ENCODE measurements at regions not wholly inside any gene's neighbourhood (a gene's known extent, or its start where the extent isn't known, plus 50 kb on each side); places are given as distances from the start of the nearest gene placed in this dataset.
"Not testable (repeated sequence)": the region's sequence is repeated elsewhere in the genome, so short reads cannot be mapped to it uniquely, and the experiment has no call there.

DNA sequence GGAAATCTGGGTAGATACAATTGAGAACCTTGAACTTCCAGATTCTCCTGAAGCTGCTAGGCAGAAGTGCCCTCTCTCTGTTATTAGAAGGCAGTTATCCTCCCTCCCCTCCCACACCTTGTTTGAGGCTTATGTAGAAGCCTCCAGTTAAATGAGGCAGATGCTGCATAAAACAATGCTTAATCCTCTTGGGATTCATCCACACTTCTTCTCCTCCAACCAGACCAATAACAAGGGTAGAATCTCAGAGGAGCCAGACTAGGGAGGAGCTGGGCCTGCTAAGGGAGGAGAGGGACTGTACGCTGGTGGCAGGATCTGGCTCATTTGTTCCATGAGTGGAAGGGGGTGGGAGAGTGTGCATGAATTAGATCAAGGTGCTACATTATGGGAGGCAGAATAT, 88.3 kb upstream of the PRR23C start:
- no peak for DNase-seq (ENCODE audit: low read depth in 1 of 2, low spot score in 1 of 2)

DNA sequence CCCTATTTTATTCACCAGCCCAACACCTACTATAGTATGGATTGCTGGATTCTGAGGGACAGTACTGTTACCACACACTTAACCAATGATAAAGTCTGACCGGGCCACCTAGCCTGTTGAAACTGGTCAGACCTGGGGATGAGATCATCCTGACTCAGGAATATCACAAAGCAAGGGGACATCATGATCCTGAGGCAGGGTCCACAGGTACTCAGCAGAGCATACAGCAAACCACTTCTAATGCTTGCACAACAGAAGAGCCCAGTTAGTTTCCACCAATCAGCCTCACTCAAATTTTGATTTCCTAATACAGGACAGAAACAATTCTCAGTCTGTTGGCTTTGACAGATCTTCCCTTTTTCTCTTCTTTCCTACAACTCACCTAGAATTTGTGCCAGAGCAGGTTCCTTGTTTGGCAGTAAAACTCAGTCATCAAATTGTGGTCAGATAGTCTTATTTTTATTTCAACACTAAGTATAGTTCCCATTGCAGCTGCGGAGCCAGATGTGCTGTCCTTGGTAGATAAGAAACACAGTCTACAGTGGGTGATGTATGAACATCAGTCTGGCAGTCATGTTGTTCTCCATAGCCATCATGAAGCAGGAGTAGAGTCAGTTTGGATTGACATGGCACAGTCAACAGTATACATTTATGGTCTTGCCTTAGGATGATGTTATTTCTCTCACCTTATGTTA, 90.1 kb upstream of the PRR23C start:
- DNase-seq (ENCODE audit: low read depth in 1 of 2, low spot score in 1 of 2): no peak

- DNase-seq (ENCODE audit: low read depth in 1 of 2, low spot score in 1 of 2): no peak
Observed at GRCh38 chr3:139135657-139136056, 91.0 kb upstream of the PRR23C start.

- no peak for DNase-seq (ENCODE audit: low read depth in 1 of 2, low spot score in 1 of 2)
Observed at GRCh38 chr3:139136469-139137202, 91.9 kb upstream of the PRR23C start.

DNA sequence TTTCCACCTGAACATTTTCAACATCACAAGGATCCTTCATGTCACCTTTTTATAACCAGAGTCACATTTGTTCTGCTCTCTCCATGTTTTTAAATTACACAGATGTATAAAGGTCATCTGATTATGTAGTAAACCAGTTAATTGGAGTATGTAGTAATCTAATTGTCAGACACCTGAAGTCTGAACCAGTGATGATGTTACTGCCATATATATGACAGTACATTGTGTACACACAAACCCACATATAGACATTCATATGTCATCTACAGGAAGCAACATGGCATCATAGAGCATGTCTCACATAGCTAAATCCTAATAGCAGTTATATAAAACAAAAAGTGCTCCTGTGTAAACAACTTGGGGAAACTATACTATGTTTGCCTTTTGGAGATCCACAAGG, 95.9 kb upstream of the PRR23C start:
- no peak for DNase-seq (ENCODE audit: low read depth in 1 of 2, low spot score in 1 of 2)

DNA sequence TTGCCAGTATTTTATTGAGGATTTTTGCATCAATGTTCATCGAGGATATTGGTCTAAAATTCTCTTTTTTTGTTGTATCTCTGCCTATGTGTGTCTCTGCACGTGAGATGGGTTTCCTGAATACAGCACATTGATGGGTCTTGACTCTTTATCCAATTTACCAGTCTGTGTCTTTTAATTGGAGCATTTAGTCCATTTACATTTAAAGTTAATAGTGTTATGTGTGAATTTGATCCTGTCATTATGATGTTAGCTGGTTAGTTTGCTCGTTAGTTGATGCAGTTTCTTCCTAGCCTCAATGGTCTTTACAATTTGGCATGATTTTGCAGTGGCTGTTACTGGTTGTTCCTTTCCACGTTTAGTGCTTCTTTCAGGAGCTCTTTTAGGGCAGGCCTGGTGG, 101.3 kb upstream of the PRR23C start:
- DNase-seq (ENCODE audit: low read depth in 1 of 2, low spot score in 1 of 2): not testable (repeated sequence)

DNA sequence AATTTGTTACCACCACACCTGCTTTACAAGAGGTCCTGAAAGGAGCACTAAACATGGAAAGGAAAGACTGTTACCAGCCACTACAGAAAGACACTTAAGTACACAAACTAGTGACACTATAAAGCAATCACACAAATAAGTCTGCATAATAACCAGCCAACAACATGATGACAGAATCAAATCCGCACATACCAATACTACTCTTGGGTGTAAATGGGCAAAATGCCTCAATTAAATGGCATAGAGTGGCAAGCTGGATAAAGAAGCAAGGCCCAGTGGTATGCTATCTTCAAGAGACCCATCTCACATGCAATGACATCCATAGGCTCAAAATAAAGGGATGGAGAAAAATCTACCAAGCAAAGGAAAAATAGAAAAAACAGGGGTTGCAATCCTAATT, 106.8 kb upstream of the PRR23C start:
- DNase-seq (ENCODE audit: low read depth in 1 of 2, low spot score in 1 of 2): no peak

DNA sequence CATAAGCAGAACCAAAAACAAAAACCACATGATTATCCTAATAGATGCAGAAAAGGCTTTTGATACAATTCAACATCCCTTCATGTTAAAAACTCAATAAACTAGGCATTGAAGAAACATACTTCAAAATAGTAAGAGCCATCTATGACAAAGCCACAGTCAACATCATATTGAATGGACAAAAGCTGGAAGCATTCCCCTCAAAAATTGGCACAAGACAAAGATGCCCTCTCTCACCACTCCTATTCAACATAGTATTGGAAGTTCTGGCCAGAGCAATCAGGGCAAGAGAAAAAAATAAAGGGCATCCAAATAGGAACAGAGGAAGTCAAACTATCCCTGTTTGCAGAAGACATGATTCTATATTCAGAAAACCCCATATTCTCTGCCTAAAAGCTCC, 108.7 kb upstream of the PRR23C start:
- not testable (repeated sequence) for DNase-seq (ENCODE audit: low read depth in 1 of 2, low spot score in 1 of 2)

GRCh38 chr3:139157161-139157932, 112.7 kb upstream of the PRR23C start:
- no peak for DNase-seq (ENCODE audit: low read depth in 1 of 2, low spot score in 1 of 2)

GRCh38 chr3:139159356-139159755, 114.7 kb upstream of the PRR23C start:
- no peak for DNase-seq (ENCODE audit: low read depth in 1 of 2, low spot score in 1 of 2)

DNA sequence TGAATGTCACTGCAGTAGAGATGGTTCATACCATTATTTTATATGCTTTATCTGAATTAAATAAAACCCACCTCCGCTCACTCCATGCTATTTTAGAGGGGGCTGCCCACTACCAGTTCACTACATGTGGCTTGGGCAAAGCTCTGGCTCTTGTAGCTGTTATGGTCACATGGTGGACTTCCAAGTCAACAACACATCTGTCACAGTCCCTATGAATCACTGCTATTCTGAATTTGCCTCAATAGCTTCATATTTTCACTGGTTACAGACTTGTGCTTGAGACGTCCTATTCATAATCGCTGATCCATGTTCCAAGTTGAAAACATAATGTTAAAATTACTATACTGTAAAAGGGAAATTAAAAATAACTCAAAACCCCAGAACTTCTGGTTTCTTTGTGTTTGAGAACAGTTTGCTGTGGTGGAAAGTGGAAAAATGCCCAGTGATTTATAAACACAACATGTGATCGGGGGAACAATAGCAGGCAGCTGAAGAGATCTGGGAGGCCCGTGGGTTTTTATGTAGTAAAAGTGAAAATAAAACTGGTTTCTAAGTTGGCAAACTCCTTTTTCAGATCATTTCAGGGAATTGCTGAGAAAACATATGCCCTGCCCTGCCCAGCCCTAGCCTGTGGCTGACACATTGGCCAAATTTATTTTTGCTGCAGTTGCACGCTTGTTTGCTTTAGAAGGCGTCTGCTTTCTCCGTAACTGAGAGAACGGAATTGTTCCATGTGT, 128.8 kb upstream of the PRR23C start:
- no peak for DNase-seq (ENCODE audit: low read depth in 1 of 2, low spot score in 1 of 2)

DNA sequence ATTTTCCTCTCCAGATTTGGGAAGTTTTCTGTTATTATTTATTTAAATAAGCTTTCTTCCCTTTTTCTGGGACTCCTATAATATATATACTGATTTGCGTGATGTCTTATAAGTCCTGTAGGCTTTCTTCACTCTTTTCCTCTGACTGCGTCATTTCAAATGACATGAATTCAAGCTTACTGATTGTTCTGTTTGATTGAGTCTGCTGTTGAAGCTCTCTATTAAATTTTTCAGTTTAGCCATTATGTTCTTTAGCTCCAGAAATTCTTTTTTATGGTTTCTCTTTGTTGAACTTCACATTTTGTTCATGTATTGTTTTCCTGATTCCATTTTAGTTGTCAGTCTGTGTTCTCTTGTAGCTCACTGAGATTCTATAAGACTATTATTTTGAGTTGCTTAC, 135.8 kb upstream of the PRR23C start:
- DNase-seq (ENCODE audit: low read depth in 1 of 2, low spot score in 1 of 2): no peak

DNA sequence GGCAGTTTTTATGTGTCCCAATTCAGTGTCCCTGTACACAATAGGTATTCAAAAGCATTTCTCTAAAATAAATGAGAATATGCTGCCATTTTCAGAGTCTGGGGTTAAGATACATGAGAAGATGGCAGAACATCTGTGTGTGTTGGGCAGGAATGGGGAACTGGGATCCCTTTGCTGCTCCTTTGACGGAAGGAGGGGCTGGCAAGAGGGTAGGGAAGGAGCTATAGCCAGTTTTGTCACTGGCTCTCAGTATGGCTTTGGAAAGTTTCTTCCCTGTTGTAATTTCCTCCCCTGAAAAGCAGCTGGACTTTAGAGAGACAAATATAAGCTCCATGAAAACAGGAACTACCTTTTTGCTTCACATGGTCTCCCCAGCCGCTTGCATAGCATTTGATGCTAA, 137.5 kb upstream of the PRR23C start:
- no peak for DNase-seq (ENCODE audit: low read depth in 1 of 2, low spot score in 1 of 2)

DNA sequence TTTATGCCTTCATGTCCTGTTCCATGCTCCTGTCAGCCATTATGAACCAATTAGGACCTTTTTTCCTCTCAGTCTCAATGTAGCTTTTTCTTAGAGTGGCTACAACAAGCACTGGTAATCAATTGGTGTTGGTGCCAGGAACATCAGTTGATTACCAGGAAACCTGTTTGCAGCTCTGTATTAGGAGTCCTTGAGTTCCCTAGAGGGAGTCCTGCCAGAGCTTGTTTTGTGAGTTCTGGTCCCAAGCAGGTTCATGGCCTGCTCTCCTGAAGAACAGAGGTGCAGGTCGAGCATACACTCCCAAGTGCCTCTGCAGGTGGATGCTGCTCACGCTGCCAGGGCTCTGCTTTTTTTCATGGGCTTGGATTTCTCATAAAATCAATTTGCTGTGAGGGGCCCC, 137.9 kb upstream of the PRR23C start:
- DNase-seq (ENCODE audit: low read depth in 1 of 2, low spot score in 1 of 2): no peak

GRCh38 chr3:139185527-139185926, 140.8 kb upstream of the PRR23C start:
- no peak for DNase-seq (ENCODE audit: low read depth in 1 of 2, low spot score in 1 of 2)

- DNase-seq (ENCODE audit: low read depth in 1 of 2, low spot score in 1 of 2): no peak
Observed at GRCh38 chr3:139187154-139187553, 142.5 kb upstream of the PRR23C start.

DNA sequence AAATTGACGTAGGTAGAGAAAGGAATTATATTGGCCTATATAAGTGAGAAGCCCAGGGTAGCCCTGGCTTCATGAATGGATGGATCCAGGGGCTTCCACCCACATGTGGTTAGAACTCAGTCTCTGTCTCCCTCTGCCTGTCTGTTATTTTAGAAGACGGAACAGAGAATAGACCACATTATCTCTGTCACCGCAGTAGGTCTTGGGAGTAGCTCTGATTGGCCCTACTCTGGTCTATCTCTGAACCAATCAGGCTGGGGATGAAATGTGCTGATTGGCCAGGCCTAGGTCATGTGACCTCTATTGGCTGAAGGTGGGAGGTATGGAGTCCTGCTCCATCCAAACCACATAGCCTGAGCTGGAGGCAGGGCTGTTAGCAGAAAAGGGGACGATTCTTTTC, 143.0 kb upstream of the PRR23C start:
- DNase-seq (ENCODE audit: low read depth in 1 of 2, low spot score in 1 of 2): no peak

DNA sequence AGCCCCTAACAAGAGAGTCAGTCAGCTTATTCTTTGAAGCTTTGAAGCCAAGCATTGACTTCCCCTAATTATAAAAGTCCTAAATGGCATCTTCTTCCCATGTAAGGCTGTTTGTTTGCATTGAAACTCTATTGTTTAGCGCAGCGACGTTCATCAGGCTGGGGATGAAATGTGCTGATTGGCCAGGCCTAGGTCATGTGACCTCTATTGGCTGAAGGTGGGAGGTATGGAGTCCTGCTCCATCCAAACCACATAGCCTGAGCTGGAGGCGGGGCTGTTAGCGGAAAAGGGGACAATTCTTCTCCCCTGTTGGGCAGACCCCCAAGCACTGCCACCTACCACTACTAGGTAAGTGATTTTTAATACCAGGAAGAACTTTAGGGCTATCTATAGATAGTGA, 145.3 kb upstream of the PRR23C start:
- DNase-seq (ENCODE audit: low read depth in 1 of 2, low spot score in 1 of 2): no peak

GRCh38 chr3:139194421-139194820, 149.4 kb upstream of the MRPS22 start:
- DNase-seq (ENCODE audit: low read depth in 1 of 2, low spot score in 1 of 2): not testable (repeated sequence)

DNA sequence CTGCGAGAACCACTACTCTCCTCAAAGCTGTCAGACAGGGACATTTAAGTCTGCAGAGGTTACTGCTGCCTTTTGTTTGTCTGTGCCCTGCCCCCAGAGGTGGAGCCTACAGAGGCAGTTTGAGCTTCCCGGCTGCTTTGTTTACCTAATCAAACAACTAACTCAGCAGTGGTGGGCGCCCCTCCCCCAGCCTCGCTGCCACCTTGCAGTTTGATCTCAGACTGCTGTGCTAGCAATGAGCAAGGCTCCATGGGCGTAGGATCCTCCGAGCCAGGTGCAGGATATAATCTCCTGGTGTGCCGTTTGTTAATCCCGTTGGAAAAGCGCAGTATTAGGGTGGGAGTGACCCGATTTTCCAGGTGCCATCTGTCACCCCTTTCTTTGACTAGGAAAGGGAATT, 147.7 kb upstream of the MRPS22 start:
- DNase-seq (ENCODE audit: low read depth in 1 of 2, low spot score in 1 of 2): not testable (repeated sequence)

DNA sequence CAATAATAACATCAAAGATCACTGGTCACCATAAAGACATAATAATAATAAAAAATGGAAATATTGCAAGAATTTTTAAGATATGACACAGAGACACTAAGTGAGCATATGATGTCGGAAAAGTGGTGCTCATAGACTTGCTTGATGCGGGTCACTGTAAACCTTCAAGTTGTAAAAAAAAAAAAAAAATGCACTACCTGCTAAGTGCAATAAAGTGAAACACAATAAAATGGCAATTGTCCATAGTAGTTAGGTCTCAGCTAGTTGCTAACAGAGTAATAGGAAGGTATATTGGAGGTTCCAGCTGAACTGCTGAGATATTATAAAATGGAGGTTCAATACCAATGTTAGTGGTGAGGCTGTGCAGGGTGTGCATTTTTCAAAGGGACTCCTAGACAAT, 146.6 kb upstream of the MRPS22 start:
- no peak for DNase-seq (ENCODE audit: low read depth in 1 of 2, low spot score in 1 of 2)

All from activated CD4-positive, alpha-beta T cell treated with anti-CD3 and anti-CD28 coated beads, Interleukin-2, amount 50 U/mL, for 24 hours (primary cell).